HepG2 (cell line): ENCODE measurements at regions not wholly inside any gene's neighbourhood (a gene's known extent, or its start where the extent isn't known, plus 50 kb on each side); places are given as distances from the start of the nearest gene placed in this dataset.

ENCODE experiments used
- CBX2 ChIP-seq, 2 experiments: fragments of 200-600 bp in 1 of 2; sonication (generic); formaldehyde crosslinking in 1 of 2; IDR thresholded peaks; 2 replicates each; pipeline versions ENCODE4 v1.7.0 to v1.8.1; 2018 to 2022; ENCODE audit warnings: low read depth in 2 of 2, low read length in 1 of 2, mild to moderate bottlenecking in 1 of 2, missing genetic modification reagents in 1 of 2
- CCAR2 ChIP-seq: fragments of 200-400 bp; formaldehyde crosslinking; optimal IDR thresholded peaks from 2 replicates; pipeline ENCODE3; 2018; ENCODE audit warnings: low read depth, mild to moderate bottlenecking, low read length, moderate library complexity
- ELF4 ChIP-seq: sonication (generic); formaldehyde crosslinking; IDR thresholded peaks from 2 replicates; pipeline ENCODE4 v1.5.0; 2020; ENCODE audit warnings: missing genetic modification reagents, mild to moderate bottlenecking, moderate library complexity, borderline replicate concordance
- HHEX ChIP-seq: IDR thresholded peaks from 2 replicates; pipeline ENCODE4 v1.6.1; 2016; ENCODE audit warnings: control low read depth
- SALL2 ChIP-seq: sonication (generic); formaldehyde crosslinking; IDR thresholded peaks from 2 replicates; pipeline ENCODE4 v1.8.1; 2023; ENCODE audit warnings: mild to moderate bottlenecking, missing genetic modification reagents, inconsistent platforms
- SAP130 ChIP-seq: IDR thresholded peaks from 2 replicates; pipeline ENCODE4 v1.6.1; 2016; ENCODE audit warnings: low read depth
- ZBTB2 ChIP-seq: sonication (generic); formaldehyde crosslinking; IDR thresholded peaks from 2 replicates; pipeline ENCODE4 v1.8.0; 2022; ENCODE audit warnings: low read depth, missing genetic modification reagents
- ZMAT5 ChIP-seq: sonication (generic); formaldehyde crosslinking; IDR thresholded peaks from 2 replicates; pipeline ENCODE4 v1.5.0; 2020; ENCODE audit warnings: mild to moderate bottlenecking, low read depth, missing genetic modification reagents, borderline replicate concordance
- ZNF136 ChIP-seq: sonication (generic); formaldehyde crosslinking; IDR thresholded peaks from 2 replicates; pipeline ENCODE4 v1.8.1; 2022; ENCODE audit warnings: low read depth, mild to moderate bottlenecking, moderate library complexity, missing genetic modification reagents
- ZNF451 ChIP-seq: sonication (generic); formaldehyde crosslinking; IDR thresholded peaks from 2 replicates; pipeline ENCODE4 v1.5.0; 2020; ENCODE audit warnings: mild to moderate bottlenecking, missing genetic modification reagents
- TF ChIP-seq, protein P1 (sequence below): sonication (generic); formaldehyde crosslinking; IDR thresholded peaks from 2 replicates; pipeline ENCODE4 v1.4.0; 2020; ENCODE audit warnings: low read depth, mild to moderate bottlenecking, missing genetic modification reagents
- TF ChIP-seq, protein P2 (sequence below): sonication (generic); formaldehyde crosslinking; conservative IDR thresholded peaks from 2 replicates; pipeline ENCODE4 v1.4.0; 2020; ENCODE audit warnings: missing genetic modification reagents

DNA sequence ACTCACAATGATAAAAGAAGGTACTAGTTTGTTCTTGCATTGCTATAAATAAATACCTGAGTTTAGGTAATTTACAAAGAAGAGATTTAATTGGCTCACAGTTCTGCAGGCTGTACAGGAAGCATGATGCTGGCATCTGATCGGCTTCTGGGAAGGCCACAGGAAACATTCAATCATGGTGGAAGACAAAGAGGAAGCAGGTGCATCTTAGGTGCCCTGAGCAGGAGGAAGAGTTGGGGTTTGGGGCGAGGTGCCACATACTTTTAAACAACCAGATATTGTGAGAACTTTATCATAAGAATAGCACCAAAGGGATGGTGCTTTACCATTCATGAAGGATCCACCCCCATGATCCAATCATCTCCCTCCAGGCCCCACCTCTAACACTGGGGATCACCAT lies 752.6 kb upstream of the FLRT2 start (continued):
- TF ChIP-seq ZNF136 (CRISPR knock-in tag) (no peak), ZMAT5 (no peak), SAP130 (CRISPR knock-in tag) (no peak), CBX2 (IDR thresholded peaks at IDR 0.05; ENCODE audit: low read depth, low read length) (no peak), CBX2 (CRISPR knock-in tag; IDR thresholded peaks at IDR 0.05; ENCODE audit: low read depth) (no peak), ZNF451 (CRISPR knock-in tag) (no peak), ELF4 (CRISPR knock-in tag) (no peak), ZBTB2 (CRISPR knock-in tag) (no peak), HHEX (CRISPR knock-in tag) (no peak), SALL2 (CRISPR knock-in tag) (no peak), CCAR2 (no peak)
- TF ChIP-seq, protein P1, sequence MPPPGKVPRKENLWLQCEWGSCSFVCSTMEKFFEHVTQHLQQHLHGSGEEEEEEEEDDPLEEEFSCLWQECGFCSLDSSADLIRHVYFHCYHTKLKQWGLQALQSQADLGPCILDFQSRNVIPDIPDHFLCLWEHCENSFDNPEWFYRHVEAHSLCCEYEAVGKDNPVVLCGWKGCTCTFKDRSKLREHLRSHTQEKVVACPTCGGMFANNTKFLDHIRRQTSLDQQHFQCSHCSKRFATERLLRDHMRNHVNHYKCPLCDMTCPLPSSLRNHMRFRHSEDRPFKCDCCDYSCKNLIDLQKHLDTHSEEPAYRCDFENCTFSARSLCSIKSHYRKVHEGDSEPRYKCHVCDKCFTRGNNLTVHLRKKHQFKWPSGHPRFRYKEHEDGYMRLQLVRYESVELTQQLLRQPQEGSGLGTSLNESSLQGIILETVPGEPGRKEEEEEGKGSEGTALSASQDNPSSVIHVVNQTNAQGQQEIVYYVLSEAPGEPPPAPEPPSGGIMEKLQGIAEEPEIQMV, result no peak
- TF ChIP-seq, protein P2, sequence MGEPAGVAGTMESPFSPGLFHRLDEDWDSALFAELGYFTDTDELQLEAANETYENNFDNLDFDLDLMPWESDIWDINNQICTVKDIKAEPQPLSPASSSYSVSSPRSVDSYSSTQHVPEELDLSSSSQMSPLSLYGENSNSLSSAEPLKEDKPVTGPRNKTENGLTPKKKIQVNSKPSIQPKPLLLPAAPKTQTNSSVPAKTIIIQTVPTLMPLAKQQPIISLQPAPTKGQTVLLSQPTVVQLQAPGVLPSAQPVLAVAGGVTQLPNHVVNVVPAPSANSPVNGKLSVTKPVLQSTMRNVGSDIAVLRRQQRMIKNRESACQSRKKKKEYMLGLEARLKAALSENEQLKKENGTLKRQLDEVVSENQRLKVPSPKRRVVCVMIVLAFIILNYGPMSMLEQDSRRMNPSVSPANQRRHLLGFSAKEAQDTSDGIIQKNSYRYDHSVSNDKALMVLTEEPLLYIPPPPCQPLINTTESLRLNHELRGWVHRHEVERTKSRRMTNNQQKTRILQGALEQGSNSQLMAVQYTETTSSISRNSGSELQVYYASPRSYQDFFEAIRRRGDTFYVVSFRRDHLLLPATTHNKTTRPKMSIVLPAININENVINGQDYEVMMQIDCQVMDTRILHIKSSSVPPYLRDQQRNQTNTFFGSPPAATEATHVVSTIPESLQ (CRISPR knock-in tag), result no peak
